Adrenal gland (tissue), 9 donors: ENCODE measurements at regions not wholly inside any gene's neighbourhood (a gene's known extent, or its start where the extent isn't known, plus 50 kb on each side); places are given as distances from the start of the nearest gene placed in this dataset.

Experiments used
- DNase-seq, 7 donors: peaks; one replicate each; pipeline ENCODE4 v3.0.0-alpha.2; 2019 to 2020
- H3K27ac ChIP-seq, 5 donors: fragments of 200-600 bp; sonication (generic) in 4 of 5; 1 replicate in 3 of 5; 2 replicates in 2 of 5; pipeline versions ENCODE4 v1.5.1 to v1.8.0; 2016 to 2020; ENCODE audit warnings: mild to moderate bottlenecking in 1 of 5
- H3K27me3 ChIP-seq: fragments of 200-600 bp; 2 replicates; pipeline ENCODE4 v1.8.0; 2021
- H3K36me3 ChIP-seq, 2 donors: fragments of 200-600 bp; replicated peaks in 1 of 2; 1 replicate in 1 of 2; 2 replicates in 1 of 2; pipeline versions ENCODE4 v1.5.1 to v1.8.0; 2018 to 2022
- H3K4me1 ChIP-seq, 2 donors: fragments of 200-600 bp; replicated peaks in 1 of 2; 1 replicate in 1 of 2; 2 replicates in 1 of 2; pipeline versions ENCODE4 v1.5.1 to v1.8.0; 2018 to 2021
- H3K4me3 ChIP-seq, 4 donors: fragments of 200-600 bp; sonication (generic) in 3 of 4; one replicate each; pipeline ENCODE4 v1.5.1; 2016 to 2018
- H3K9me3 ChIP-seq, 3 donors: fragments of 200-600 bp; sonication (generic) in 1 of 3; replicated peaks in 1 of 3; 1 replicate in 2 of 3; 2 replicates in 1 of 3; pipeline versions ENCODE4 v1.5.1 to v1.8.0; 2016 to 2021
- CTCF ChIP-seq, 6 experiments: fragments of 450-650 bp in 4 of 6; fragments of 200-600 bp in 2 of 6; sonication (generic) in 1 of 6; IDR thresholded peaks; 1 replicate in 5 of 6; 2 replicates in 1 of 6; pipeline versions ENCODE4 v1.5.1 to v1.8.0; 2016 to 2021; ENCODE audit warnings: antibody characterized with exemption in 6 of 6, mild to moderate bottlenecking in 2 of 6, moderate library complexity in 1 of 6
- POLR2A ChIP-seq, 2 donors: fragments of 450-650 bp; IDR thresholded peaks; one replicate each; pipeline ENCODE4 v1.6.1; 2017; ENCODE audit warnings: antibody characterized with exemption in 2 of 2, mild to moderate bottlenecking in 2 of 2, moderate library complexity in 1 of 2
- WGBS, 4 donors: extraction: QIAGEN DNeasy Blood & Tissue Kit in 2 of 4; methylation state at CpG; one replicate each; pipeline versions ENCODE4 v1.1.5 to v1.1.7; 2013 to 2017; 5-methylcytosine and 5-hydroxymethylcytosine counted together
- intact Hi-C, 2 donors: fragments of 100-400 bp; cut with DNase I; formaldehyde crosslinking; loops; one replicate each; pipeline versions ENCODE4 v1.14.1 to v1.15.0; 2022 to 2023
- donor health status: healthy with polysubstance abuse.
- donor health status: Bipolar disorder and iron deficiency.
- donor health status: DM: yes; HTN: yes; CAD: no.
- donor health status: DM: no; HTN: no; CAD: no.
- donor health status: DM: no; HTN: no; CAD: no.

GRCh38 chr20:16175322-16175961 is 397.8 kb downstream of the KIF16B start:
- Histone ChIP-seq H3K36me3 (no peaks in the 10 kb centered on the region), H3K27ac (no peak overlapping the region), H3K9me3 (no peaks in the 10 kb centered on the region), H3K4me1 (no peaks in the 10 kb centered on the region), H3K27me3 (no peaks in the 10 kb centered on the region), H3K4me3 (no peak overlapping the region)
- 67 to 81% (median 72%) methylated on average over 7 of the region's 7 CpGs for WGBS, 4 donors
- DNase-seq: no peak
- intact Hi-C loops: no loop called here
- no peak for TF ChIP-seq POLR2A (IDR thresholded peaks at IDR 0.05)
- no peak for TF ChIP-seq CTCF (IDR thresholded peaks at IDR 0.05)

GRCh38 chr20:16174311-16174710 is 398.9 kb downstream of the KIF16B start:
- Histone ChIP-seq H3K9me3 (no peaks in the 10 kb centered on the region), H3K36me3 (no peaks in the 10 kb centered on the region), H3K27me3 (no peaks in the 10 kb centered on the region), H3K4me3 (no peak overlapping the region), H3K4me1 (no peaks in the 10 kb centered on the region), H3K27ac (no peak overlapping the region)
- 53 to 80% (median 76%) methylated on average over 2 of the region's 2 CpGs for WGBS, 4 donors
- DNase-seq: no peak
- TF ChIP-seq CTCF (IDR thresholded peaks at IDR 0.05) (no peak), POLR2A (IDR thresholded peaks at IDR 0.05) (no peak)
- intact Hi-C loops: no loop called here

GRCh38 chr20:16173044-16173443 is 400.2 kb downstream of the KIF16B start:
- Histone ChIP-seq H3K9me3 (no peaks in the 10 kb centered on the region), H3K4me3 (no peak overlapping the region), H3K36me3 (no peaks in the 10 kb centered on the region), H3K27ac (no peak overlapping the region), H3K27me3 (no peaks in the 10 kb centered on the region), H3K4me1 (no peaks in the 10 kb centered on the region)
- no peak for DNase-seq
- WGBS, 4 donors: 73 to 92% (median 76%) methylated on average over 4 of the region's 4 CpGs
- TF ChIP-seq CTCF (IDR thresholded peaks at IDR 0.05) (no peak), POLR2A (IDR thresholded peaks at IDR 0.05) (no peak)
- intact Hi-C loops: no loop called here

GRCh38 chr20:16171180-16171579 is 402.1 kb downstream of the KIF16B start:
- Histone ChIP-seq H3K9me3 (no peaks in the 10 kb centered on the region), H3K27me3 (no peaks in the 10 kb centered on the region), H3K4me1 (no peaks in the 10 kb centered on the region), H3K36me3 (no peaks in the 10 kb centered on the region), H3K4me3 (no peak overlapping the region), H3K27ac (no peak overlapping the region)
- intact Hi-C loops: no loop called here
- no peak for TF ChIP-seq POLR2A (IDR thresholded peaks at IDR 0.05)
- no peak for TF ChIP-seq CTCF (IDR thresholded peaks at IDR 0.05)
- no peak for DNase-seq
